SU-DHL-6 (cell line): ENCODE measurements at regions not wholly inside any gene's neighbourhood (a gene's known extent, or its start where the extent isn't known, plus 50 kb on each side); places are given as distances from the start of the nearest gene placed in this dataset.

Experiments
- H2AFZ ChIP-seq: fragments of 200-600 bp; sonication (generic); 2 replicates; pipeline ENCODE4 v1.6.1; 2014; ENCODE audit warnings: low read depth, mild to moderate bottlenecking, moderate library complexity, mixed read lengths, antibody characterized with exemption, low read length; ENCODE audit not compliant: severe bottlenecking
- H3F3A ChIP-seq: fragments of 200-600 bp; shearing (Covaris generic); 2 replicates; pipeline ENCODE4 v1.6.0; 2016; ENCODE audit warnings: antibody characterized with exemption, mild to moderate bottlenecking; ENCODE audit not compliant: insufficient read depth
- H3K27ac ChIP-seq: fragments of 200-600 bp; sonication (generic); 2 replicates; pipeline ENCODE4 v1.5.1; 2016; ENCODE audit warnings: low read depth, mild to moderate bottlenecking, low read length, moderate library complexity, mixed read lengths
- H3K27me3 ChIP-seq: fragments of 200-600 bp; sonication (generic), shearing (Covaris generic); 2 replicates; pipeline ENCODE4 v1.6.0; 2014; ENCODE audit warnings: mild to moderate bottlenecking, low read length
- H3K36me3 ChIP-seq: fragments of 200-600 bp; sonication (generic); 2 replicates; pipeline ENCODE4 v1.6.1; 2014; ENCODE audit warnings: mild to moderate bottlenecking, low read length, mixed read lengths
- H3K4me2 ChIP-seq: fragments of 300-600, 200-600 bp; shearing (Covaris generic), sonication (generic); 2 replicates; pipeline ENCODE4 v1.6.0; 2014; ENCODE audit warnings: low read length, low read depth, mild to moderate bottlenecking; ENCODE audit not compliant: poor library complexity, severe bottlenecking
- H3K4me3 ChIP-seq: fragments of 200-600 bp; sonication (generic); 2 replicates; pipeline ENCODE4 v1.5.1; 2014; ENCODE audit warnings: antibody characterized with exemption, low read length, mild to moderate bottlenecking, mixed read lengths; ENCODE audit not compliant: insufficient read depth, poor library complexity, severe bottlenecking
- H3K79me2 ChIP-seq: fragments of 200-600 bp; sonication (generic); 2 replicates; pipeline ENCODE4 v1.6.1; 2014; ENCODE audit warnings: mild to moderate bottlenecking, low read length, moderate library complexity; ENCODE audit not compliant: insufficient read depth
- H3K9ac ChIP-seq: fragments of 200-600 bp; sonication (generic); 2 replicates; pipeline ENCODE4 v1.7.0; 2014; ENCODE audit warnings: mild to moderate bottlenecking, low read length
- H3K9me2 ChIP-seq: fragments of 200-600 bp; sonication (generic); replicated peaks from 2 replicates; pipeline ENCODE4 v1.6.1; 2014; ENCODE audit warnings: low read length; ENCODE audit not compliant: insufficient read depth
- H3K9me3 ChIP-seq: fragments of 200-600 bp; sonication (generic); 2 replicates; pipeline ENCODE4 v1.6.1; 2014; ENCODE audit warnings: low read length, mixed read lengths; ENCODE audit not compliant: insufficient read depth
- H4K20me1 ChIP-seq: fragments of 200-600 bp; sonication (generic); 2 replicates; pipeline ENCODE4 v1.6.1; 2014; ENCODE audit warnings: low read depth, mild to moderate bottlenecking, antibody characterized with exemption, low read length, moderate library complexity, mixed read lengths
- CTCF ChIP-seq: fragments of 200-600 bp; sonication (generic); IDR thresholded peaks from one replicate; pipeline ENCODE4 v1.5.1; 2017; ENCODE audit warnings: antibody characterized with exemption, mild to moderate bottlenecking, low read length, moderate library complexity; ENCODE audit not compliant: insufficient read depth, poor library complexity, severe bottlenecking
- EZH2phosphoT487 ChIP-seq: fragments of 200-600 bp; sonication (generic), shearing (Covaris generic); conservative IDR thresholded peaks from 2 replicates; pipeline ENCODE4 v1.6.1; 2018; ENCODE audit warnings: mild to moderate bottlenecking, antibody characterized with exemption, low read length, moderate library complexity, mixed read lengths

GRCh38 chr17:56076980-56077379 lies 76.3 kb upstream of the ANKFN1 start:
- Histone ChIP-seq H2AFZ (no peak overlapping the region), H3K9ac (no peak overlapping the region), H3K4me3 (no peak overlapping the region), H3K27ac (no peak overlapping the region), H4K20me1 (no peaks in the 10 kb centered on the region), H3K79me2 (no peaks in the 10 kb centered on the region), H3F3A (no peaks in the 10 kb centered on the region), H3K9me2 (no peaks in the 10 kb centered on the region), H3K27me3 (no peaks in the 10 kb centered on the region), H3K9me3 (no peaks in the 10 kb centered on the region), H3K4me2 (no peak overlapping the region), H3K36me3 (no peaks in the 10 kb centered on the region)
- TF ChIP-seq EZH2phosphoT487, result no peak
- no peak for TF ChIP-seq CTCF

GRCh38 chr17:56083475-56083874 lies 69.8 kb upstream of the ANKFN1 start:
- no peak overlapping the region for H2AFZ ChIP-seq
- no peaks in the 10 kb centered on the region for H3K9me2 ChIP-seq
- no peaks in the 10 kb centered on the region for H3K9me3 ChIP-seq
- no peak for TF ChIP-seq CTCF
- no peak for TF ChIP-seq EZH2phosphoT487
- H3K9ac ChIP-seq, result no peak overlapping the region
- no peaks in the 10 kb centered on the region for H3K27me3 ChIP-seq
- no peak overlapping the region for H3K4me3 ChIP-seq
- H3K4me2 ChIP-seq, result no peak overlapping the region
- H3K27ac ChIP-seq, result no peak overlapping the region
- H3K79me2 ChIP-seq, result no peaks in the 10 kb centered on the region
- H4K20me1 ChIP-seq, result no peaks in the 10 kb centered on the region
- no peaks in the 10 kb centered on the region for H3F3A ChIP-seq
- no peaks in the 10 kb centered on the region for H3K36me3 ChIP-seq

- Histone ChIP-seq H3K4me3 (no peak overlapping the region), H3K27me3 (no peaks in the 10 kb centered on the region), H3K9me3 (no peaks in the 10 kb centered on the region)
Observed at GRCh38 chr17:56085576-56086267, 67.6 kb upstream of the ANKFN1 start.

More at GRCh38 chr17:56085576-56086267, 67.6 kb upstream of the ANKFN1 start:
- no peak overlapping the region for H3K9ac ChIP-seq
- H4K20me1 ChIP-seq, result no peaks in the 10 kb centered on the region
- no peaks in the 10 kb centered on the region for H3F3A ChIP-seq
- TF ChIP-seq EZH2phosphoT487, result no peak
- TF ChIP-seq CTCF, result no peak
- H2AFZ ChIP-seq, result no peak overlapping the region
- no peak overlapping the region for H3K27ac ChIP-seq
- H3K79me2 ChIP-seq, result no peaks in the 10 kb centered on the region
- no peaks in the 10 kb centered on the region; the same call in 1 of the 2 replicates for H3K9me2 ChIP-seq
- H3K36me3 ChIP-seq, result no peaks in the 10 kb centered on the region
- H3K4me2 ChIP-seq, result no peak overlapping the region
